Mucosa of rectum (tissue), 2 donors: ENCODE measurements at regions not wholly inside any gene's neighbourhood (a gene's known extent, or its start where the extent isn't known, plus 50 kb on each side); places are given as distances from the start of the nearest gene placed in this dataset.

Experiments
- H3K27ac ChIP-seq, 2 donors: one replicate each; pipeline ENCODE4 v1.7.0; 2013; ENCODE audit warnings: inconsistent platforms in 2 of 2, low read depth in 2 of 2, low read length in 2 of 2
- H3K27me3 ChIP-seq, 2 donors: one replicate each; pipeline ENCODE4 v1.7.0; 2013; ENCODE audit warnings: low read length in 2 of 2; ENCODE audit not compliant: control insufficient read depth in 2 of 2, insufficient read depth in 2 of 2
- H3K36me3 ChIP-seq, 2 donors: one replicate each; pipeline ENCODE4 v1.7.0; 2013; ENCODE audit warnings: low read length in 2 of 2; ENCODE audit not compliant: control insufficient read depth in 2 of 2, insufficient read depth in 2 of 2
- H3K4me1 ChIP-seq, 2 donors: one replicate each; pipeline ENCODE4 v1.7.0; 2013; ENCODE audit warnings: low read length in 2 of 2, mild to moderate bottlenecking in 1 of 2; ENCODE audit not compliant: control insufficient read depth in 2 of 2, insufficient read depth in 2 of 2
- H3K4me3 ChIP-seq, 2 donors: one replicate each; pipeline ENCODE4 v1.7.0; 2013; ENCODE audit warnings: low read length in 2 of 2
- H3K9ac ChIP-seq, 2 donors: one replicate each; pipeline ENCODE4 v1.7.0; 2013; ENCODE audit warnings: low read length in 2 of 2, low read depth in 1 of 2, mild to moderate bottlenecking in 1 of 2
- H3K9me3 ChIP-seq, 2 donors: one replicate each; pipeline ENCODE4 v1.7.0; 2013; ENCODE audit warnings: low read length in 2 of 2; ENCODE audit not compliant: control insufficient read depth in 2 of 2
- donor health status: healthy.
- donor health status: Normal muscosa, but diverticular disease.

- H3K36me3 ChIP-seq, result no peaks in the 10 kb centered on the region
- H3K4me3 ChIP-seq, result no peak overlapping the region
- no peak overlapping the region for H3K27ac ChIP-seq
- peaks cover 0 to 5% of the 10 kb centered on the region in 2 donors for H3K27me3 ChIP-seq
- no peak overlapping the region for H3K9ac ChIP-seq
- no peaks in the 10 kb centered on the region for H3K9me3 ChIP-seq
- peaks cover 15 to 22% of the 10 kb centered on the region in 2 donors for H3K4me1 ChIP-seq
Observed at GRCh38 chr3:14288177-14288788, 109.7 kb downstream of the LSM3 start.

DNA sequence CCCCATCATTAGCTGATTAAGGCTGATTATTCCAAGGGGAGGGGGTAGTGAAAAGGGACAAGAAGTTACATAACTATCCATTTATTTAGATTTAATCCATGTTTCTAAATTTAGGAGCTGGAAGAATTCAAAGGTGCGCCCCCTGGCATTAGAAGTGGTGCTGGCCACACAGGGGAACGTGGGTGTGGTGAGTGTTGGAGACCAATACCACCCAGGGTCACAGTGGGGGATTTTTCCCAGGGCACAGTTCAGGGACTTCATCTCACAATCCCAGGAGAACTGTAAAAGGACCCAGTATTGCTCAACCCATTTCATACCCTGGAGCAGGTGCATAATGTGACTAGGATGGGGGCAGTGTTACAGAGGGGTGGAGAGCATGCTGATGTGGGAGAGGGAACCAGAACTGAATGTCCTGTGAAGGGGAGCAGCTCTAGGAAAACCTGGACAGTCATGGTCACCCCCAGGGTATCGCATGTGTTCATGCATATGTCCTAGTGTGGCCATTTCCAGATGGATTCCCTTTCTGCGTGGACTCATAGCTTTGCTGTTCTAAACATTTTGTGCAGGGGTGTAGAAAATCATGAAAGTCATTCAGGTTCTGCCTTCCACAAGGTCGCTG, 110.3 kb downstream of the LSM3 start:
- Histone ChIP-seq H3K9me3 (no peaks in the 10 kb centered on the region), H3K27ac (no peak overlapping the region), H3K27me3 (peaks cover 0 to 3% of the 10 kb centered on the region in 2 donors), H3K4me3 (no peak overlapping the region), H3K9ac (no peak overlapping the region), H3K4me1 (peaks cover 15 to 22% of the 10 kb centered on the region in 2 donors), H3K36me3 (no peaks in the 10 kb centered on the region)

GRCh38 chr3:14289590-14290461, 111.2 kb downstream of the LSM3 start:
- H3K9me3 ChIP-seq, result no peaks in the 10 kb centered on the region
- H3K36me3 ChIP-seq, result no peaks in the 10 kb centered on the region
- peaks cover 15 to 22% of the 10 kb centered on the region in 2 donors for H3K4me1 ChIP-seq
- peak overlapping the region in 1 of 2 donors; percentile 15 for H3K9ac ChIP-seq
- peak overlapping the region in 1 of 2 donors; percentile 65 for H3K27ac ChIP-seq
- H3K4me3 ChIP-seq, result peak overlapping the region in 1 of 2 donors; percentile 14
- H3K27me3 ChIP-seq, result peaks cover 0 to 3% of the 10 kb centered on the region in 2 donors

DNA sequence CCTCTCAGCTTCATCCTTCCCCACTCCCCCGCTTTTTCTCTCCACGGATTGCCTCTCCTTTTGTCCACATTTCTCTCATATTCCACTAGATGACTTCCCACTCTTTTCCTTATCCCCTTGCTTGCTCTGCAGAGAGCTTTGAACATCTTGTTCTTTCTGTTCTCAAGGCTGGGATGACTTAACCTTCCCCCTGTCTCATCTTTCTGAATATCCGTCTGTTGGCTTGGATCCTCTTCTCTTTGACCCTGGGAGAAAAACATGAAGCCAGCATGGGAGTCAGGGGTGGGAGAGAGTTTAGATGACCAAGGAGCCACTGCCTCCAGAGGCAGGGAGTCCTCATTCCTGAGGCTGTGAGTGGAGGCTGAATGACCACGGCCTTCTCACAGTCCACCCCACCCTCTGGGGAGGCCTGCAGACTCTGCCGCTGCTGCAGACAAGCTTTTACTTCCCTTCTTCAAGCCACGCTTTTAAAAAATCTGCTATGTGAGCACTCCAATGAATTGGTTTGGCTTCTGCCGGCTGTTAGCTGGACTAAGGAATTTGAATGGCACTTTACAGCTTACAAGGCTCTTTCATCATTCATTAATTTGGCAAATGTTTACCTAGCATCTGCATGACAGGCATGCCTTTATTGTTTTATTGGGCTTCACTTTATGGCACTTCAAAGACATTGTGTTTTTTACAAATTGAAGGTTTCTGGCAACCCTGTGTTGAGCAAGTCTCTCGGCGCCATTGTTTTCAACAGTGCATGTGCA, 111.6 kb upstream of the SLC6A6 start:
- Histone ChIP-seq H3K4me3 (peak overlapping the region in 1 of 2 donors; percentile 11), H3K36me3 (no peaks in the 10 kb centered on the region), H3K9ac (peak overlapping the region in 1 of 2 donors; percentile 15), H3K4me1 (peaks cover 15 to 29% of the 10 kb centered on the region in 2 donors), H3K9me3 (no peaks in the 10 kb centered on the region), H3K27me3 (peaks cover 0 to 3% of the 10 kb centered on the region in 2 donors), H3K27ac (peak overlapping the region; percentile 35 to 65)

GRCh38 chr3:14295037-14295436, 107.4 kb upstream of the SLC6A6 start:
- H3K27ac ChIP-seq, result no peak overlapping the region
- peaks cover 20 to 41% of the 10 kb centered on the region in 2 donors for H3K4me1 ChIP-seq
- H3K36me3 ChIP-seq, result no peaks in the 10 kb centered on the region
- H3K9ac ChIP-seq, result no peak overlapping the region
- no peaks in the 10 kb centered on the region for H3K9me3 ChIP-seq
- H3K4me3 ChIP-seq, result no peak overlapping the region
- no peaks in the 10 kb centered on the region for H3K27me3 ChIP-seq

- H3K9me3 ChIP-seq, result no peaks in the 10 kb centered on the region
- peak overlapping the region; percentile 28 to 53 for H3K4me3 ChIP-seq
- peak overlapping the region; percentile 65 to 67 for H3K27ac ChIP-seq
- peaks cover 13 to 34% of the 10 kb centered on the region in 2 donors for H3K4me1 ChIP-seq
- peak overlapping the region; percentile 9 to 21 for H3K9ac ChIP-seq
- peaks cover 0 to under 1% of the 10 kb centered on the region in 2 donors for H3K27me3 ChIP-seq
- no peaks in the 10 kb centered on the region for H3K36me3 ChIP-seq
Observed at GRCh38 chr3:14295801-14296200, 106.6 kb upstream of the SLC6A6 start.

DNA sequence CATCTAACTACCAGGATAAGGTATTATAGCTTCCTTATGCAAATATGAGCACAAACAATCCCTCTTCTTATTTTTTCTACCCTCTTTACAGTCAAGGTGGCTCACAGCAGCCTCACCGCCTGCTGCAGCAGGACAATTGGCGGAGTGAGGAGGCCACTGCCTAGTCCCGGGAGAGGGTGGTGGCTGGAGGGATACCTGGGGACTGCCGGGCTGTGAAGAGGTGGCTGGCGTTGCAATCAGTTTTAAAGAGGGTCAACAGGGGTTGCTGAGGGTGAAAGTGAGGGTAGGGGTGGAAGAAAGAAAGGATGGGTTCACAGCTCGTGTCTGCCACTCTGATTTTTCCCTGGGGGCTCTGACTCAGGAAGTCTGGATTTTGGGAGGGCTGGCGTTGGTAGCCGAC, 105.1 kb upstream of the SLC6A6 start:
- Histone ChIP-seq H3K9me3 (no peaks in the 10 kb centered on the region), H3K4me3 (no peak overlapping the region), H3K27ac (no peak overlapping the region), H3K9ac (peak overlapping the region in 1 of 2 donors; percentile 22), H3K36me3 (no peaks in the 10 kb centered on the region), H3K27me3 (peaks cover 0 to 5% of the 10 kb centered on the region in 2 donors), H3K4me1 (peaks cover 5 to 25% of the 10 kb centered on the region in 2 donors)

DNA sequence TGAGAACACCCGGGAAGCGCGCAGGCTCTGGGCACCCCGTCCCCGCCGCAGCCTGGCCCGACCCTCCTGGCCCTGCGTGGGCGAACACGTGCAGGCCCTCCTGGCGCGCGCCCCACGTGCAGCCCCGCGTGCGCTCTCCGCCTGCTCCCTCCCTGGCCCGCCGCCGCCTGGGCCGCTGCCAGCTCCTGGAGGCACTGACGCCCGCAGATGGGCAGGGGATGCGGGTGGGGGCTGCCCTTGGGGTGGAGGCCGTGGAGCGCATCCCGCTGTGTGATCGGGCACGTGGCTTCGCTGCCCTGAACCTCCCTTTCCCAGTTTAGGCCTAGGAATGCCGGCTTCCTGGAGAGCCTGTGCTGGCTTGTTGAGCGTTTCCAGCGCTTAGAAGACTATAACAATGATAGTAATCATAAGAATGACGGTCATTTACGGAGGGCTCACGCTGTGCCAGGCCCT, 104.6 kb upstream of the SLC6A6 start:
- Histone ChIP-seq H3K9ac (no peak overlapping the region), H3K9me3 (no peaks in the 10 kb centered on the region), H3K4me1 (peaks cover 5 to 25% of the 10 kb centered on the region in 2 donors), H3K27ac (no peak overlapping the region), H3K36me3 (no peaks in the 10 kb centered on the region), H3K27me3 (peaks cover 0 to 5% of the 10 kb centered on the region in 2 donors), H3K4me3 (no peak overlapping the region)

DNA sequence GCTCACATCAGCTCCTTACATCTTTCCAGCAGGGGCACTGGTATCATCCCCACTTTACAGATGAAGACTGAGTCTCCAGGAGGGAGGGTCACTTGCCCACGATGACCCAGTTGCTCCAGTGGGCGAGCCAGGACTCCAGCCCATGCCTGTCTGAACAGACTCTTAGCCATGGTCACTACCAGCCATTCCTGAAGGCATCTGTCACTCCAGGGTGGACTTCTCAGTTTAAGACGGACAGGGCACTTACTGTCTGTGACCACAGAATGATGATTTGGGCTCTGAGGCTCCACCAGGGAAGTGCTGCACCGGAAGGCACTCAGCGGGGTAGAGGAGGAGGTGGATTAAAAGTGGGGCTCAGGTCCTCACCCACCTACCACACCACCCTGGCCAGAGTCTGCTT, 104.0 kb upstream of the SLC6A6 start:
- no peak overlapping the region for H3K9ac ChIP-seq
- H3K9me3 ChIP-seq, result no peaks in the 10 kb centered on the region
- no peak overlapping the region for H3K27ac ChIP-seq
- no peak overlapping the region for H3K4me3 ChIP-seq
- H3K36me3 ChIP-seq, result no peaks in the 10 kb centered on the region
- H3K4me1 ChIP-seq, result peaks cover 5 to 25% of the 10 kb centered on the region in 2 donors
- peaks cover 0 to 5% of the 10 kb centered on the region in 2 donors for H3K27me3 ChIP-seq
